ENCODE measurements at regions not wholly inside any gene's neighbourhood (a gene's known extent, or its start where the extent isn't known, plus 50 kb on each side); places are given as distances from the start of the nearest gene placed in this dataset.

GRCh38 chr7:51792796-51793195 is 476.2 kb upstream of the COBL start:
- TF ChIP-seq POLR2AphosphoS5 (IDR thresholded peaks at IDR 0.05; ENCODE audit: borderline replicate concordance, low read depth, low read length) (no peak), EZH2 (IDR thresholded peaks at IDR 0.05) (no peak)
